ENCODE measurements at regions not wholly inside any gene's neighbourhood (a gene's known extent, or its start where the extent isn't known, plus 50 kb on each side); places are given as distances from the start of the nearest gene placed in this dataset.

DNA sequence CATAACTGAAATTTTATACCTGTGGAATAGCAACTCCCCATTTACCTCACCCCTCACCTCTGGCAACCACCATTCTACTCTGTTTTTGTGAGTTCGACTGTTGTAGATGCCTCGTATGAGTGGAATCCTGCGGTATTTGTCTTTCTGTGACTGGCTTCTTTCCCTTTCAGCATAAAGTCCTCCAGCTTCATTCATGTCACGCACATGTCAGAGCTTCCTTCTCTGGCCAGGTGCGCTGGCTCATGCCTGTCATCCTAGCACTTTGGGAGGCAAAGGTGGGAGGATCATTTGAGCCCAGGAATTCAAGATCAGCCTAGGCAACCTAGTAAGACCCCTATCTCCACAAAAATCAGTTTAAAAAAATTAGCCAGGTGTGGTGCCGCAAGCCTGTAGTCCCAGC, 278.4 kb downstream of the PARN start:
- no peak for TF ChIP-seq CTCF (IDR thresholded peaks at IDR 0.05; ENCODE audit: low read depth, low read length)
- Histone ChIP-seq H3K27me3 (no peaks in the 10 kb centered on the region), H3K4me3 (no peak overlapping the region), H3K36me3 (no peaks in the 10 kb centered on the region), H3K4me1 (ENCODE audit: low read depth) (no peaks in the 10 kb centered on the region), H3K27ac (no peak overlapping the region), H3K9me3 (ENCODE audit: low read depth) (no peaks in the 10 kb centered on the region)
- no peak for DNase-seq (ENCODE audit: low read depth in 1 of 2, low spot score in 1 of 2)

GRCh38 chr16:14350626-14351025, 279.4 kb downstream of the PARN start:
- Histone ChIP-seq H3K36me3 (no peaks in the 10 kb centered on the region), H3K4me1 (ENCODE audit: low read depth) (no peaks in the 10 kb centered on the region), H3K9me3 (ENCODE audit: low read depth) (no peaks in the 10 kb centered on the region), H3K27ac (no peak overlapping the region), H3K27me3 (no peaks in the 10 kb centered on the region), H3K4me3 (no peak overlapping the region)
- DNase-seq (ENCODE audit: low read depth in 1 of 2, low spot score in 1 of 2), result no peak
- TF ChIP-seq CTCF (IDR thresholded peaks at IDR 0.05; ENCODE audit: low read depth, low read length), result no peak

DNA sequence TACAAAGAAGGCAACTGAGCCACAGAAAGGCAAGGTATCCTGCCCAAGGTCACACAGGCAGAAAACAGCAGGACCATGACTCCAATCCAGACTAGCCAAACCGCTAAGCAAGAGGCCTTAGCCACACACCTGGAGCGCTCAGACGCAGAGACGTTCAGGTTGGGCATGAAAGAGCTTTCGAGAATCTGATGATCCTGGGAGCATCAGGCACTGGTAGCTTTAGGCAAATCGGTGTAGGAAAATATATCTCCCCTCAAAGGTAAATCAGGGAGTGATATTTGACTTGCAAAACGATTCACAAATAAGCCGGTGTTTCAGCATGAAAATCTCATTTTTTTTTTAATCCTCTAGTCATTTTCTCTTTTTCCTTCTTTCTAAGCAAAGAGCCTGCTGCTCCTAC, 279.0 kb downstream of the MRTFB start:
- no peak overlapping the region for H3K27ac ChIP-seq
- no peaks in the 10 kb centered on the region for H3K9me3 ChIP-seq (ENCODE audit: low read depth)
- H3K4me3 ChIP-seq, result no peak overlapping the region
- H3K27me3 ChIP-seq, result no peaks in the 10 kb centered on the region
- no peak for DNase-seq (ENCODE audit: low read depth in 1 of 2, low spot score in 1 of 2)
- no peaks in the 10 kb centered on the region for H3K36me3 ChIP-seq
- TF ChIP-seq CTCF (IDR thresholded peaks at IDR 0.05; ENCODE audit: low read depth, low read length), result no peak
- H3K4me1 ChIP-seq (ENCODE audit: low read depth), result no peaks in the 10 kb centered on the region

GRCh38 chr16:14347706-14348105, 276.6 kb downstream of the MRTFB start:
- no peaks in the 10 kb centered on the region for H3K4me1 ChIP-seq (ENCODE audit: low read depth)
- no peak for DNase-seq (ENCODE audit: low read depth in 1 of 2, low spot score in 1 of 2)
- H3K27me3 ChIP-seq, result no peaks in the 10 kb centered on the region
- H3K4me3 ChIP-seq, result no peak overlapping the region
- H3K36me3 ChIP-seq, result no peaks in the 10 kb centered on the region
- H3K9me3 ChIP-seq (ENCODE audit: low read depth), result no peaks in the 10 kb centered on the region
- TF ChIP-seq CTCF (IDR thresholded peaks at IDR 0.05; ENCODE audit: low read depth, low read length), result no peak
- no peak overlapping the region for H3K27ac ChIP-seq

- TF ChIP-seq CTCF (IDR thresholded peaks at IDR 0.05; ENCODE audit: low read depth, low read length), result no peak
- no peak for DNase-seq (ENCODE audit: low read depth in 1 of 2, low spot score in 1 of 2)
- no peaks in the 10 kb centered on the region for H3K36me3 ChIP-seq
- no peak overlapping the region for H3K27ac ChIP-seq
- H3K9me3 ChIP-seq (ENCODE audit: low read depth), result no peaks in the 10 kb centered on the region
- no peak overlapping the region for H3K4me3 ChIP-seq
- no peaks in the 10 kb centered on the region for H3K4me1 ChIP-seq (ENCODE audit: low read depth)
- H3K27me3 ChIP-seq, result no peaks in the 10 kb centered on the region
Measured at GRCh38 chr16:14346278-14347142, 275.4 kb downstream of the MRTFB start.
